Immature natural killer cell (primary cell): ENCODE measurements at regions not wholly inside any gene's neighbourhood (a gene's known extent, or its start where the extent isn't known, plus 50 kb on each side); places are given as distances from the start of the nearest gene placed in this dataset.

ENCODE experiments used
- DNase-seq, 3 donors: peaks; one replicate each; pipeline ENCODE4 v3.0.0; 2022; ENCODE audit warnings: mixed read lengths in 1 of 3
- H3K27ac Mint-ChIP-seq, 6 donors: one replicate each; pipeline ENCODE4 v1.8.0; 2020; ENCODE audit warnings: mixed read lengths in 6 of 6, mild to moderate bottlenecking in 5 of 6, inconsistent platforms in 4 of 6, moderate library complexity in 3 of 6
- H3K27me3 Mint-ChIP-seq, 3 donors: one replicate each; pipeline ENCODE4 v1.8.0; 2020 to 2021; ENCODE audit warnings: low read depth in 3 of 3, mild to moderate bottlenecking in 3 of 3, mixed read lengths in 3 of 3, moderate library complexity in 3 of 3, inconsistent platforms in 1 of 3
- H3K36me3 Mint-ChIP-seq, 3 donors: one replicate each; pipeline ENCODE4 v1.8.0; 2020; ENCODE audit warnings: mixed read lengths in 3 of 3, inconsistent platforms in 2 of 3, mild to moderate bottlenecking in 2 of 3
- H3K4me1 Mint-ChIP-seq, 2 donors: one replicate each; pipeline ENCODE4 v1.8.0; 2020; ENCODE audit warnings: inconsistent platforms in 2 of 2, mild to moderate bottlenecking in 2 of 2, mixed read lengths in 2 of 2, moderate library complexity in 1 of 2
- H3K4me3 Mint-ChIP-seq, 5 donors: one replicate each; pipeline ENCODE4 v1.8.0; 2020; ENCODE audit warnings: mild to moderate bottlenecking in 5 of 5, mixed read lengths in 5 of 5, inconsistent platforms in 3 of 5, moderate library complexity in 3 of 5
- H3K9me3 Mint-ChIP-seq, 6 donors: one replicate each; pipeline ENCODE4 v1.8.0; 2020; ENCODE audit warnings: mild to moderate bottlenecking in 6 of 6, mixed read lengths in 6 of 6, inconsistent platforms in 4 of 6, moderate library complexity in 3 of 6

GRCh38 chr14:87879389-87879788 lies 113.6 kb downstream of the GALC start:
- DNase-seq, result no peak
- Mint-ChIP-seq H3K4me1 (no peaks in the 10 kb centered on the region), H3K36me3 (no peaks in the 10 kb centered on the region), H3K4me3 (no peak overlapping the region), H3K27me3 (peaks cover 3 to 7% (median 4%) of the 10 kb centered on the region in 3 donors), H3K9me3 (no peaks in the 10 kb centered on the region), H3K27ac (no peak overlapping the region)

DNA sequence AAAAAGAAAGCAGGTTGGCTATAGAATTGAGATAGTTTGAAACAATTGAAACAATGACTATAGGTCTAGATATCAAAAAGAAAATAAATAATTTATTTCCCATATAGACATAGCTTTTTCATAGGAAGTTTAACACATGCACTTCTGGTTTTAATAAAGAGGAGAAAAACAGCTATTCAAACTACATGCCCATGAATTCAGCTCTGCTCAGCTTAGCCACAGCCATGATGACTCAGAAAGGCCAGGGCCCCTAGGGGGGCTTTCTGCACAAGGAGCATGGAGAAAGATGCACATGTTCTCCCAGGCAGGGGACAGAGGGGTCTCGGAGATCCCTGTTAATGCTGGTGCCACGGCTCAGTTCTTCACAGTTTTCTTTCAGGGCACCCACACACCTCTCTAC lies 114.0 kb downstream of the GALC start:
- no peak for DNase-seq
- Mint-ChIP-seq H3K4me3 (no peak overlapping the region), H3K9me3 (no peaks in the 10 kb centered on the region), H3K27me3 (peaks cover 3 to 9% (median 4%) of the 10 kb centered on the region in 3 donors), H3K27ac (no peak overlapping the region), H3K4me1 (no peaks in the 10 kb centered on the region), H3K36me3 (no peaks in the 10 kb centered on the region)

DNA sequence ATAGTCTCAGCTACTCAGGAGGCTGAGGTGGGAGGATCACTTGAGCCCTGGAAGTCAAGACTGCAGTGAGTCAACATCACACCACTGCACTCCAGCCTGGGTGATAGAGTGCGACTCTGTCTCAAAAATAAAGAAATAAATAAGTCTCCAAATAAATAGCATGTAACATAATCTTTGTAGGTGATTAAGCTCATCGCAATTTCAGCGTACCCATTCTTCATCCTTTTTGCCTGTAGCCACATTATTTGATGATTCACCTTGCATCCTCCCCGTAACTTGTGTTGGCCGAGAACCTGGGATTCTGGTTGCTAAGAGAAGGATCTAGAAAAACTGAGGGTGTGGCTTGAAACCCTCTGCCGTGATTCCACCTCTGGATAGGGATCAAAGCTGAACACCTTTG lies 115.1 kb downstream of the GALC start:
- H3K27ac Mint-ChIP-seq, result no peak overlapping the region
- H3K9me3 Mint-ChIP-seq, result no peaks in the 10 kb centered on the region
- peaks cover 2 to 9% (median 4%) of the 10 kb centered on the region in 3 donors for H3K27me3 Mint-ChIP-seq
- H3K4me3 Mint-ChIP-seq, result no peak overlapping the region
- H3K4me1 Mint-ChIP-seq, result no peaks in the 10 kb centered on the region
- no peaks in the 10 kb centered on the region for H3K36me3 Mint-ChIP-seq
- DNase-seq, result no peak

GRCh38 chr14:87874676-87875075 lies 118.3 kb downstream of the GALC start:
- Mint-ChIP-seq H3K36me3 (no peaks in the 10 kb centered on the region), H3K4me1 (no peaks in the 10 kb centered on the region), H3K27me3 (peaks cover 1 to 14% (median 5%) of the 10 kb centered on the region in 3 donors), H3K9me3 (no peaks in the 10 kb centered on the region), H3K27ac (no peak overlapping the region), H3K4me3 (no peak overlapping the region)
- no peak for DNase-seq

GRCh38 chr14:87873741-87874140 lies 119.2 kb downstream of the GALC start:
- H3K27ac Mint-ChIP-seq, result no peak overlapping the region
- no peaks in the 10 kb centered on the region for H3K36me3 Mint-ChIP-seq

DNA sequence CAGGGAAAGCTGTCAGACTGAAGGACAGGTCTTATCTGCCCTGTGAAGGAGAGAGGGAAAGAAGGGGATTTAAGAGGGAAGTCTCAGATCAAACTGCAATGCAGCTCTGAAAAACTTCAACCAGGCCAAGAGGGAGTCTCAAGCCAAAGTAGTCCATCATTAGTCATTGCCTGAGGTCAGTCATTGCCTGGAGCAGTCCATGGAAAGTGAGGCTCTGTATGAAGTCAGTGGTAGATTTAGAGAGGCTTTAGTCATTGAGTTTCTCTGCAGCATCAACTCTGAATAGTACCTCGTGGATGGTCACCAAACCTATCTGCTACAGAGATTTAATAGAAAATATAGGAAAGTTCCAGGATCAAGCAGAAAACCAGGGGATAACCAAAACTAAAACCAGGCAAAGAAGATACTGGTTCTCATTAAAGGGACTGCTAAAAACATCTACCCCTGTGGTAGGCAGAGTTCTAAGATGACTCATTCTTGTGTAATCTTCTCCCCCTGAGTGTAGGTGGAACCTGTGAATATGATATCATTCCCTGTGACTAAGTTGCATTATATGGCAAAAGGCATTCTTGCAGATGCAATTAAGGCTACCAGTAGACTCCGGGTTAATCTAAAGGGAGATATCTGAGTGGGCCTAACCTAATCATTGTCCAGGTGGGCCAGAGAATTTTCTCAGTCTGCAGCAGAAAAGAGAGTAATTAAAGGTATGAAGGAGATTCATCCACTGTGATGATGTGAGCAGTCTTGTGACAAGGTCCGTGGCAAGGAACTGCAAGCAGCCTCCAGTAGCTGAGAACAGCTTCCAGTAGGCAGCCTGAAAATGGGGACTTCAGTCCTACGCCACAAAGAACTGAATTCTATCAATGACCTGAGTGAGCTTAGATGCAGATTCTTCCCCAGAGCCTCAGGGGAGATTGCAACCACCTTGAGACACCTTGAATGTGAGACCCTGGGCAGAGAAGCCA lies 123.1 kb downstream of the GALC start:
- H3K27me3 Mint-ChIP-seq, result peaks cover 1 to 10% (median 2%) of the 10 kb centered on the region in 3 donors
- H3K4me1 Mint-ChIP-seq, result no peaks in the 10 kb centered on the region
- no peak overlapping the region for H3K27ac Mint-ChIP-seq
- DNase-seq, result no peak
- no peak overlapping the region for H3K4me3 Mint-ChIP-seq
- H3K9me3 Mint-ChIP-seq, result no peaks in the 10 kb centered on the region
- H3K36me3 Mint-ChIP-seq, result no peaks in the 10 kb centered on the region

More at GRCh38 chr14:87873741-87874140, 119.2 kb downstream of the GALC start:
- no peak for DNase-seq
- H3K4me3 Mint-ChIP-seq, result no peak overlapping the region
- no peaks in the 10 kb centered on the region for H3K9me3 Mint-ChIP-seq
- H3K27me3 Mint-ChIP-seq, result peaks cover 1 to 16% (median 5%) of the 10 kb centered on the region in 3 donors
- H3K4me1 Mint-ChIP-seq, result no peaks in the 10 kb centered on the region

DNA sequence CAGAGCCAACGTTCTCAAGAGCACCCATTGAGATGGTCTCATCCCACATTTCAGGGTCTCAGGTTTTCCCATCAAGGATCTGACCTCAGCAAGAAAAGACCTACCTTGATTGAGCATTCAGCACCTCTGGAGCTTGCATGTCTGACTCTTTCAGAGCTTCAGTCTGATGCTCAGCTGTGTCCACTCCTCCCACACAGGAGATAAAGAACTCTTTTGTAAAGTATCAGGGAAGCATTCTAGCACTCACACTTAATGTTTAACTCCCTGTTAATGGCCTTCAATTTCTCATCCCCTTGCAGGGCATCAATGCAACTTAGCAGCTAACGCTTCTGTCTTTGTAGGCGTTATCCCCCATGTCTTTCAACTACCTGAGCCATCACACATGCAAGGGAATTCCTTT lies 124.1 kb downstream of the GALC start:
- no peak for DNase-seq
- Mint-ChIP-seq H3K36me3 (no peaks in the 10 kb centered on the region), H3K27ac (no peak overlapping the region), H3K4me3 (no peak overlapping the region), H3K9me3 (peaks cover 0 to 2% (median 0%) of the 10 kb centered on the region in 6 donors), H3K27me3 (peaks cover 1 to 6% (median 3%) of the 10 kb centered on the region in 3 donors), H3K4me1 (no peaks in the 10 kb centered on the region)

- DNase-seq, result no peak
- peaks cover 1 to 4% (median 3%) of the 10 kb centered on the region in 3 donors for H3K27me3 Mint-ChIP-seq
- H3K4me3 Mint-ChIP-seq, result no peak overlapping the region
- no peaks in the 10 kb centered on the region for H3K36me3 Mint-ChIP-seq
- H3K4me1 Mint-ChIP-seq, result no peaks in the 10 kb centered on the region
- H3K27ac Mint-ChIP-seq, result no peak overlapping the region
- peaks cover 0 to 4% (median 0%) of the 10 kb centered on the region in 6 donors for H3K9me3 Mint-ChIP-seq
These were observed 126.9 kb downstream of the GALC start for GRCh38 chr14:87866116-87866515.

- Mint-ChIP-seq H3K4me3 (no peak overlapping the region), H3K27me3 (peaks cover 0 to 5% (median 3%) of the 10 kb centered on the region in 3 donors), H3K27ac (no peak overlapping the region), H3K36me3 (no peaks in the 10 kb centered on the region), H3K9me3 (peaks cover 0 to 6% (median 0%) of the 10 kb centered on the region in 6 donors), H3K4me1 (no peaks in the 10 kb centered on the region)
- no peak for DNase-seq
These were observed 128.4 kb downstream of the GALC start for GRCh38 chr14:87864356-87865270.

DNA sequence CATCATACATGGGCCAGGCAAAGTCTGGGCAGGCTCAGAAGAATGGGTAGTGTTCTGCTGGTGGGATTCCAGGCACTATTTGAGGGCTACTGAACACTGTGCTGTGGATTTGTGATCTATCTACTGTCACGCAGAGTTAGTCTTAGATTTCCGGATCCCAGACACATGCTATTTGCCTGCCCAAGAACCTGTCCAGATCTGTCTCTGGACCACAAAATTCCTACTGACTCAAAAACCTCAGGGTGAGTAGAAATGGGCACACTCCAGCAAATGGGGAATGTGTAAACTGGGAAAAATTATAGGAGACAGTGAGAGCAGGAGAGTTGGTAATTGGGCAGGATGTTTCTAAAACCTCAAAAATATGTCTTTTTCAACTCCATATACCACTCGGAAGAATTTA lies 129.9 kb downstream of the GALC start:
- H3K9me3 Mint-ChIP-seq, result peaks cover 0 to 9% (median 0%) of the 10 kb centered on the region in 6 donors
- DNase-seq, result no peak
- H3K4me3 Mint-ChIP-seq, result no peak overlapping the region
- H3K4me1 Mint-ChIP-seq, result no peaks in the 10 kb centered on the region
- peaks cover 3 to 5% (median 4%) of the 10 kb centered on the region in 3 donors for H3K27me3 Mint-ChIP-seq
- H3K27ac Mint-ChIP-seq, result no peak overlapping the region
- no peaks in the 10 kb centered on the region for H3K36me3 Mint-ChIP-seq

DNA sequence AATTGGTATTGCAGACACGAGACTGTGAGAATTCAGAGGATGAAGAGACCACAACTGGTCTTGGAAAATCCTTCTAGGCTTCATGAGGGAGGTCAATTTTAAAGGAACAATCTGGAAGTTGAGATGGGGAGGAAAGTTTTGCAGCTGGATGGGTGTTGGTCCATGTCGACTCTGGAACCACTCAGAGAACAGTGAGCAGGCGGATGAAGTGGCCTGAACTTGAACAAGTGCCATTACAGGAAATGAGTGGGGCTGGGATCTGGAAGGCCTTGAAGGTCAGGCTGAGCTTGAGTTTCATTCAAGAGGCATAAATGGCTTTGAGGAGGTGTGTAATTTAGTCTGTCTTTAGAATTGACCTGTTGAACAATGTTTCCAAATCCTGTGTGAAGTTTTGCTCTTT lies 140.9 kb downstream of the GALC start:
- Mint-ChIP-seq H3K27me3 (peaks cover 3 to 7% (median 7%) of the 10 kb centered on the region in 3 donors), H3K4me3 (no peak overlapping the region), H3K9me3 (peaks cover 0 to 4% (median 0%) of the 10 kb centered on the region in 6 donors), H3K27ac (no peak overlapping the region), H3K36me3 (no peaks in the 10 kb centered on the region), H3K4me1 (no peaks in the 10 kb centered on the region)
- no peak for DNase-seq

DNA sequence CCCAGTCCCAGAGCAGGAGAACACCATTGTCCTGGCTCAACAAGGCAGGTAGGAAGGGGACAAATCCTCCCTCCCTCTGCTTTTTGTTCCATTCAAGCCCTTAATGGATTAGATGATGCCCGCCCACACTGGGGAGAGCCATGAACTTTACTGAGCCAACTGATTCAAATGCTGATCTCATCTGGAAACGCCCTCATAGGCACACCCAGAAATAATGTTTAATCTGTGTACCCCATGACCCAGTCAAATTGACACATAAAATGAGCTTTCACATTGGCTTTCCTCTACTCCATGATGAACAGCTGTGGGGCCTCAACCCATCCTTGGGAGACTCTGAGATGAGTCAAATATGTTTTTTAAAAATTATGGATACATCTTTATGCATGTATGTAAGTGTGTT lies 141.8 kb downstream of the GALC start:
- DNase-seq, result no peak
- no peaks in the 10 kb centered on the region for H3K4me1 Mint-ChIP-seq
- no peak overlapping the region for H3K27ac Mint-ChIP-seq
- H3K9me3 Mint-ChIP-seq, result peaks cover 0 to 4% (median 0%) of the 10 kb centered on the region in 6 donors
- no peaks in the 10 kb centered on the region for H3K36me3 Mint-ChIP-seq
- H3K4me3 Mint-ChIP-seq, result no peak overlapping the region
- peaks cover 3 to 7% (median 7%) of the 10 kb centered on the region in 3 donors for H3K27me3 Mint-ChIP-seq

DNA sequence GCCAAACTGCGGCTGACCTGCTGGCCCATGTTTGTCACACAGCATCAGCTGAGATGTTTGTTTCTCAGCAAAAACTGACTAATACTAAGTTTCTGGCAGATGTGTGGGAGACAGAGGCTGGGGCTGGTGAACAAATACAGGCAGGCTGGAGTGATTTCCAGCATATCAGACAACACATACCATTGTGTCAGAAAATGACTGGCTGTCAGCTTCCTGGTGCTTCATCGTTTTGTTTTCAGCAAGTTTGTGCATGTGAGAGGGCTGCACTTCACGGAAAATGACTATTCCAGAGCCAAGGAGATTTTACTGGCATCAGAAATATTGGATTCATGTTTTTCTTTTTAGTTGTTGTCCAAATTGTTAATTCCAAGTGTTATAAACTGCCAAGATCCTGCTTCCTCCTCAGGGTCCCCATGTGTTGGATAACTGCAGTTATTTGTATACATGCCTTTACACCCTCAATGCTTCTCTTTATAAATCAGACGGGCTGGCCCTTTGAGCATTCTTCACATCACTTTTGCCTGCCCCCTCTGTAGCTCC lies 145.7 kb downstream of the GALC start:
- Mint-ChIP-seq H3K36me3 (no peaks in the 10 kb centered on the region), H3K27ac (no peak overlapping the region), H3K9me3 (peaks cover 0 to 1% (median 0%) of the 10 kb centered on the region in 6 donors), H3K4me1 (no peaks in the 10 kb centered on the region), H3K27me3 (peaks cover 3 to 8% (median 5%) of the 10 kb centered on the region in 3 donors), H3K4me3 (no peak overlapping the region)
- no peak for DNase-seq
